ENCODE measurements at regions not wholly inside any gene's neighbourhood (a gene's known extent, or its start where the extent isn't known, plus 50 kb on each side); places are given as distances from the start of the nearest gene placed in this dataset.

DNA sequence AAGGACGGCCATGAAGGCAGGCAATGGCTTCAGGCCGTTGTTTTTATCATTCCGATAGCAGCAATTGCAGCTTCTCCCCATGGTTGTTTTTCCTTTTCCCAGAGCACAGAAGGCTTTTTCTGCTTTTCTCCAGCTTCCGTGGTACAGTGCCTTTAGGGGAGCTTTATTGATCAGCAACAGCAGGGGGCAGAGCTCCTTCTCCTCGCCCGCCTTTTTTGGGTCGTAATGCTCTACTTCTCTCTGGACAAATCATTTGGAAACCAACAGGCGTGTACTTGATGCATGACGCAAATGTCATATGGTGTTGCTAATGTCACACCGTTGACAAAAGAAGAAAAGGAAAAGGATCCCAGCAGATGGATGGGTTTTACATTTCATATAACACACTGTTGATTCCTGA is 79.7 kb upstream of the SNRK start:
- TF ChIP-seq, protein P1, sequence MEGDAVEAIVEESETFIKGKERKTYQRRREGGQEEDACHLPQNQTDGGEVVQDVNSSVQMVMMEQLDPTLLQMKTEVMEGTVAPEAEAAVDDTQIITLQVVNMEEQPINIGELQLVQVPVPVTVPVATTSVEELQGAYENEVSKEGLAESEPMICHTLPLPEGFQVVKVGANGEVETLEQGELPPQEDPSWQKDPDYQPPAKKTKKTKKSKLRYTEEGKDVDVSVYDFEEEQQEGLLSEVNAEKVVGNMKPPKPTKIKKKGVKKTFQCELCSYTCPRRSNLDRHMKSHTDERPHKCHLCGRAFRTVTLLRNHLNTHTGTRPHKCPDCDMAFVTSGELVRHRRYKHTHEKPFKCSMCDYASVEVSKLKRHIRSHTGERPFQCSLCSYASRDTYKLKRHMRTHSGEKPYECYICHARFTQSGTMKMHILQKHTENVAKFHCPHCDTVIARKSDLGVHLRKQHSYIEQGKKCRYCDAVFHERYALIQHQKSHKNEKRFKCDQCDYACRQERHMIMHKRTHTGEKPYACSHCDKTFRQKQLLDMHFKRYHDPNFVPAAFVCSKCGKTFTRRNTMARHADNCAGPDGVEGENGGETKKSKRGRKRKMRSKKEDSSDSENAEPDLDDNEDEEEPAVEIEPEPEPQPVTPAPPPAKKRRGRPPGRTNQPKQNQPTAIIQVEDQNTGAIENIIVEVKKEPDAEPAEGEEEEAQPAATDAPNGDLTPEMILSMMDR (IDR thresholded peaks at IDR 0.05; ENCODE audit: insufficient read depth, low read length): no peak
- no peak for TF ChIP-seq GABPA (IDR thresholded peaks at IDR 0.05; ENCODE audit: low read depth)
- TF ChIP-seq, protein P2, sequence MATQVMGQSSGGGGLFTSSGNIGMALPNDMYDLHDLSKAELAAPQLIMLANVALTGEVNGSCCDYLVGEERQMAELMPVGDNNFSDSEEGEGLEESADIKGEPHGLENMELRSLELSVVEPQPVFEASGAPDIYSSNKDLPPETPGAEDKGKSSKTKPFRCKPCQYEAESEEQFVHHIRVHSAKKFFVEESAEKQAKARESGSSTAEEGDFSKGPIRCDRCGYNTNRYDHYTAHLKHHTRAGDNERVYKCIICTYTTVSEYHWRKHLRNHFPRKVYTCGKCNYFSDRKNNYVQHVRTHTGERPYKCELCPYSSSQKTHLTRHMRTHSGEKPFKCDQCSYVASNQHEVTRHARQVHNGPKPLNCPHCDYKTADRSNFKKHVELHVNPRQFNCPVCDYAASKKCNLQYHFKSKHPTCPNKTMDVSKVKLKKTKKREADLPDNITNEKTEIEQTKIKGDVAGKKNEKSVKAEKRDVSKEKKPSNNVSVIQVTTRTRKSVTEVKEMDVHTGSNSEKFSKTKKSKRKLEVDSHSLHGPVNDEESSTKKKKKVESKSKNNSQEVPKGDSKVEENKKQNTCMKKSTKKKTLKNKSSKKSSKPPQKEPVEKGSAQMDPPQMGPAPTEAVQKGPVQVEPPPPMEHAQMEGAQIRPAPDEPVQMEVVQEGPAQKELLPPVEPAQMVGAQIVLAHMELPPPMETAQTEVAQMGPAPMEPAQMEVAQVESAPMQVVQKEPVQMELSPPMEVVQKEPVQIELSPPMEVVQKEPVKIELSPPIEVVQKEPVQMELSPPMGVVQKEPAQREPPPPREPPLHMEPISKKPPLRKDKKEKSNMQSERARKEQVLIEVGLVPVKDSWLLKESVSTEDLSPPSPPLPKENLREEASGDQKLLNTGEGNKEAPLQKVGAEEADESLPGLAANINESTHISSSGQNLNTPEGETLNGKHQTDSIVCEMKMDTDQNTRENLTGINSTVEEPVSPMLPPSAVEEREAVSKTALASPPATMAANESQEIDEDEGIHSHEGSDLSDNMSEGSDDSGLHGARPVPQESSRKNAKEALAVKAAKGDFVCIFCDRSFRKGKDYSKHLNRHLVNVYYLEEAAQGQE (IDR thresholded peaks at IDR 0.05; ENCODE audit: insufficient replicate concordance, low read depth): no peak
- no peak for TF ChIP-seq POLR2AphosphoS5 (IDR thresholded peaks at IDR 0.05; ENCODE audit: low read depth)

Measured in HL-60 (cell line).